GM12878 (cell line): ENCODE measurements at regions not wholly inside any gene's neighbourhood (a gene's known extent, or its start where the extent isn't known, plus 50 kb on each side); places are given as distances from the start of the nearest gene placed in this dataset.

ENCODE experiments used
- BRCA1 ChIP-seq: IDR thresholded peaks from 2 replicates; pipeline ENCODE4 v1.6.1; 2011; ENCODE audit warnings: low read depth, low read length, improper control_type of control experiment
- CBX3 ChIP-seq: fragments of 200-600 bp; sonication (generic); IDR thresholded peaks from 2 replicates; pipeline ENCODE4 v1.6.1; 2016; ENCODE audit warnings: low read depth, borderline replicate concordance
- CHD2 ChIP-seq: IDR thresholded peaks from 2 replicates; pipeline ENCODE4 v1.6.1; 2011; ENCODE audit warnings: low read depth, low read length, improper control_type of control experiment, borderline replicate concordance
- HDAC2 ChIP-seq: fragments of 200-600 bp; sonication (generic); IDR thresholded peaks from 2 replicates; pipeline ENCODE4 v1.6.1; 2017
- MYC ChIP-seq: IDR thresholded peaks from 2 replicates; pipeline ENCODE4 v1.6.1; 2011; ENCODE audit warnings: mild to moderate bottlenecking, low read length, moderate library complexity, inconsistent platforms; ENCODE audit not compliant: insufficient read depth, insufficient replicate concordance, insufficient read length, severe bottlenecking
- POLR2A ChIP-seq: IDR thresholded peaks from 2 replicates; pipeline ENCODE4 v1.6.1; 2011; ENCODE audit warnings: low read depth, mild to moderate bottlenecking, low read length
- RAD21 ChIP-seq: IDR thresholded peaks from 2 replicates; pipeline ENCODE4 v1.6.1; 2011; ENCODE audit warnings: mild to moderate bottlenecking, low read depth, low read length, moderate library complexity; ENCODE audit not compliant: insufficient read depth
- SMAD1 ChIP-seq: fragments of 450-650 bp; IDR thresholded peaks from 2 replicates; pipeline ENCODE4 v1.6.1; 2018; ENCODE audit warnings: mild to moderate bottlenecking, low read depth; ENCODE audit not compliant: partially characterized antibody
- SPI1 ChIP-seq: IDR thresholded peaks from 2 replicates; pipeline ENCODE4 v1.6.1; 2011; ENCODE audit warnings: low read depth, mild to moderate bottlenecking, low read length, moderate library complexity, borderline replicate concordance; ENCODE audit not compliant: insufficient read depth
- SRF ChIP-seq, 2 experiments: IDR thresholded peaks; 2 replicates each; pipeline ENCODE4 v1.6.1; 2011; ENCODE audit warnings: low read depth in 2 of 2, low read length in 2 of 2, mild to moderate bottlenecking in 1 of 2, moderate library complexity in 1 of 2
- ZZZ3 ChIP-seq: IDR thresholded peaks from 2 replicates; pipeline ENCODE4 v1.6.1; 2011; ENCODE audit warnings: low read depth; ENCODE audit not compliant: control insufficient read depth, insufficient read length
- TF ChIP-seq, protein P1 (sequence below), 3 experiments: IDR thresholded peaks in 2 of 3; conservative IDR thresholded peaks in 1 of 3; 2 replicates each; pipeline ENCODE4 v1.5.1; 2011; ENCODE audit warnings: low read depth in 3 of 3, low read length in 3 of 3, mild to moderate bottlenecking in 3 of 3, control low read depth in 2 of 3, moderate library complexity in 2 of 3, inconsistent platforms in 1 of 3, mixed read lengths in 1 of 3; ENCODE audit not compliant: control insufficient read depth in 2 of 3, insufficient read depth in 1 of 3; ENCODE audit errors: extremely low read depth in 1 of 3
- TF ChIP-seq, protein P2 (sequence below): IDR thresholded peaks from 2 replicates; pipeline ENCODE4 v1.6.1; 2011; ENCODE audit warnings: mild to moderate bottlenecking, low read depth, low read length, moderate library complexity; ENCODE audit not compliant: insufficient replicate concordance
- TF ChIP-seq, protein P3 (sequence below): fragments of 450-650 bp; IDR thresholded peaks from 2 replicates; pipeline ENCODE4 v1.6.1; 2016; ENCODE audit warnings: mild to moderate bottlenecking

DNA sequence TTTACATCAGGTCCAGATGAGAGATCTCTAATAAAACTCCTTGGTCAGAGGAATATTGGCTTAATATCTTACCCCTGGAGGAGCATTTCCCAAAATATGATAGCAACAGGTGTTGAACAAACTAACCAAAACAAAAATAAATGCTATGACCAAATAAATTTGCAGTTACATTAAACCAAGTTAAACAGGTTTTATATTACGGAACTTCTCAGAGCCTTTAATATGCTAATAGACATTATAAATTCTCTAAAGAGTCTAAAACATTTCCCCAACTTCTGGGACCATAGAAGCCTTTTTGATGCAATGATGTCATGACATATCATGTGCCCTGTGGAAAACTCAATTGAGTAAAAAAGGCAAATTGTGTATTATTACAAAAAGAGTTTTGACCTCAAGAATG is 90.9 kb upstream of the ARMC2 start:
- TF ChIP-seq POLR2A (no peak), MYC (no peak), CBX3 (no peak), CHD2 (no peak), RAD21 (no peak), ZZZ3 (no peak), BRCA1 (no peak), SPI1 (no peak), SMAD1 (no peak), SRF (IDR thresholded peaks at IDR 0.05; ENCODE audit: low read depth in 2 of 2, low read length in 2 of 2) (no peak), HDAC2 (no peak)
- TF ChIP-seq, protein P1, sequence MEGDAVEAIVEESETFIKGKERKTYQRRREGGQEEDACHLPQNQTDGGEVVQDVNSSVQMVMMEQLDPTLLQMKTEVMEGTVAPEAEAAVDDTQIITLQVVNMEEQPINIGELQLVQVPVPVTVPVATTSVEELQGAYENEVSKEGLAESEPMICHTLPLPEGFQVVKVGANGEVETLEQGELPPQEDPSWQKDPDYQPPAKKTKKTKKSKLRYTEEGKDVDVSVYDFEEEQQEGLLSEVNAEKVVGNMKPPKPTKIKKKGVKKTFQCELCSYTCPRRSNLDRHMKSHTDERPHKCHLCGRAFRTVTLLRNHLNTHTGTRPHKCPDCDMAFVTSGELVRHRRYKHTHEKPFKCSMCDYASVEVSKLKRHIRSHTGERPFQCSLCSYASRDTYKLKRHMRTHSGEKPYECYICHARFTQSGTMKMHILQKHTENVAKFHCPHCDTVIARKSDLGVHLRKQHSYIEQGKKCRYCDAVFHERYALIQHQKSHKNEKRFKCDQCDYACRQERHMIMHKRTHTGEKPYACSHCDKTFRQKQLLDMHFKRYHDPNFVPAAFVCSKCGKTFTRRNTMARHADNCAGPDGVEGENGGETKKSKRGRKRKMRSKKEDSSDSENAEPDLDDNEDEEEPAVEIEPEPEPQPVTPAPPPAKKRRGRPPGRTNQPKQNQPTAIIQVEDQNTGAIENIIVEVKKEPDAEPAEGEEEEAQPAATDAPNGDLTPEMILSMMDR (IDR thresholded peaks at IDR 0.05 in 2 of 3, conservative IDR thresholded peaks at IDR 0.05 in 1 of 3; ENCODE audit: control insufficient read depth in 2 of 3, extremely low read depth in 1 of 3, insufficient read depth in 1 of 3, low read depth in 3 of 3, low read length in 3 of 3) = no peak
- TF ChIP-seq, protein P2, sequence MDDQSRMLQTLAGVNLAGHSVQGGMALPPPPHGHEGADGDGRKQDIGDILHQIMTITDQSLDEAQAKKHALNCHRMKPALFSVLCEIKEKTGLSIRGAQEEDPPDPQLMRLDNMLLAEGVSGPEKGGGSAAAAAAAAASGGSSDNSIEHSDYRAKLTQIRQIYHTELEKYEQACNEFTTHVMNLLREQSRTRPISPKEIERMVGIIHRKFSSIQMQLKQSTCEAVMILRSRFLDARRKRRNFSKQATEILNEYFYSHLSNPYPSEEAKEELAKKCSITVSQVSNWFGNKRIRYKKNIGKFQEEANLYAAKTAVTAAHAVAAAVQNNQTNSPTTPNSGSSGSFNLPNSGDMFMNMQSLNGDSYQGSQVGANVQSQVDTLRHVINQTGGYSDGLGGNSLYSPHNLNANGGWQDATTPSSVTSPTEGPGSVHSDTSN = no peak
- TF ChIP-seq, protein P3, sequence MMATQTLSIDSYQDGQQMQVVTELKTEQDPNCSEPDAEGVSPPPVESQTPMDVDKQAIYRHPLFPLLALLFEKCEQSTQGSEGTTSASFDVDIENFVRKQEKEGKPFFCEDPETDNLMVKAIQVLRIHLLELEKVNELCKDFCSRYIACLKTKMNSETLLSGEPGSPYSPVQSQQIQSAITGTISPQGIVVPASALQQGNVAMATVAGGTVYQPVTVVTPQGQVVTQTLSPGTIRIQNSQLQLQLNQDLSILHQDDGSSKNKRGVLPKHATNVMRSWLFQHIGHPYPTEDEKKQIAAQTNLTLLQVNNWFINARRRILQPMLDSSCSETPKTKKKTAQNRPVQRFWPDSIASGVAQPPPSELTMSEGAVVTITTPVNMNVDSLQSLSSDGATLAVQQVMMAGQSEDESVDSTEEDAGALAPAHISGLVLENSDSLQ = no peak
